ENCODE measurements at regions not wholly inside any gene's neighbourhood (a gene's known extent, or its start where the extent isn't known, plus 50 kb on each side); places are given as distances from the start of the nearest gene placed in this dataset.

GRCh38 chr2:217330647-217331046 lies 470.8 kb upstream of the TNP1 start:
- no peak for DNase-seq

GRCh38 chr2:217329023-217329431 lies 469.2 kb upstream of the TNP1 start:
- no peak for DNase-seq

GRCh38 chr2:217328622-217328978 lies 468.7 kb upstream of the TNP1 start:
- no peak for DNase-seq

- no peak for DNase-seq
Measured at GRCh38 chr2:217327953-217328621, 468.2 kb upstream of the TNP1 start.

- no peak for DNase-seq
Measured at GRCh38 chr2:217326238-217327022, 466.6 kb upstream of the TNP1 start.

- no peak for DNase-seq
Measured at GRCh38 chr2:217325816-217326215, 466.0 kb upstream of the TNP1 start.

GRCh38 chr2:217325251-217325650 lies 465.4 kb upstream of the TNP1 start:
- no peak for DNase-seq

GRCh38 chr2:217316743-217317142 lies 456.9 kb upstream of the TNP1 start:
- no peak for DNase-seq

GRCh38 chr2:217314021-217314460 lies 454.2 kb upstream of the TNP1 start:
- DNase-seq, result no peak

GRCh38 chr2:217313386-217313785 lies 453.5 kb upstream of the TNP1 start:
- no peak for DNase-seq

- no peak for DNase-seq
Measured at GRCh38 chr2:217309056-217309455, 449.2 kb upstream of the TNP1 start.

- DNase-seq, result no peak
Measured at GRCh38 chr2:217307023-217307422, 447.2 kb upstream of the TNP1 start.

GRCh38 chr2:217305882-217306281 lies 446.0 kb upstream of the TNP1 start:
- DNase-seq, result no peak

- no peak for DNase-seq
Measured at GRCh38 chr2:217304582-217304981, 444.7 kb upstream of the TNP1 start.

GRCh38 chr2:217302856-217303255 lies 443.0 kb upstream of the TNP1 start:
- DNase-seq, result no peak

GRCh38 chr2:217301142-217301925 lies 441.5 kb upstream of the TNP1 start:
- DNase-seq, result no peak

GRCh38 chr2:217299590-217299989 lies 439.7 kb upstream of the TNP1 start:
- no peak for DNase-seq

GRCh38 chr2:217297096-217297495 lies 437.2 kb upstream of the TNP1 start:
- DNase-seq, result no peak

- DNase-seq, result no peak
Measured at GRCh38 chr2:217294818-217295217, 435.0 kb upstream of the TNP1 start.

GRCh38 chr2:217294211-217294610 lies 434.3 kb upstream of the TNP1 start:
- DNase-seq, result no peak

GRCh38 chr2:217293607-217294006 lies 433.7 kb upstream of the TNP1 start:
- DNase-seq, result no peak

- no peak for DNase-seq
Measured at GRCh38 chr2:217293046-217293445, 433.2 kb upstream of the TNP1 start.

GRCh38 chr2:217291259-217291658 lies 431.4 kb upstream of the TNP1 start:
- DNase-seq, result no peak

- no peak for DNase-seq
Measured at GRCh38 chr2:217290467-217290866, 430.6 kb upstream of the TNP1 start.

All from stimulated activated CD4-positive, alpha-beta T cell treated with anti-CD3 and anti-CD28 coated beads, Interleukin-15, amount 100 ng/mL, for 24 hours (primary cell).